Fibroblast of skin of back (primary cell): ENCODE measurements at regions not wholly inside any gene's neighbourhood (a gene's known extent, or its start where the extent isn't known, plus 50 kb on each side); places are given as distances from the start of the nearest gene placed in this dataset.

Experiments used
- DNase-seq: peaks from one replicate; pipeline ENCODE4 v3.0.0-alpha.2; 2013

DNA sequence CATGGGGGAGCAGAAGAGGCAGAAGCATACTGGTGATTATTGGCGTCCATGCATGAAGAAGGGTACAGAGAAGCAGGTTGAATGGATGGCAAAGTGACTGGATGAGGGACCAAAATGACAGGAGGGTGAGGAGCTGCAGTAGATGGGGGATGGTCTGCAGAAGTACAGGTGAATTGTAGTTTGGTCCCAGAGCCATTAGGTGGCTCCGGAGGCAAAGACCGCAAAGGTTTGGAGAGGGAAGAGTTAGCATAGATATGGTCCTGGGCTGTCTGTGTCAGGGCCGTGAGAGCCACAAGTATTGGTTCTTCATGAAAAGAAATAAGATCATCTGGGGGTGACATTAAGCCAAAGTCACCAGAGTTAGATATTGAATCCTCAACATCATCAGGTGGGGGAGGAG is 59.0 kb upstream of the ZNF726 start:
- no peak for DNase-seq

- no peak for DNase-seq
These were observed 62.7 kb upstream of the ZNF726 start for GRCh38 chr19:23851966-23852365.

DNA sequence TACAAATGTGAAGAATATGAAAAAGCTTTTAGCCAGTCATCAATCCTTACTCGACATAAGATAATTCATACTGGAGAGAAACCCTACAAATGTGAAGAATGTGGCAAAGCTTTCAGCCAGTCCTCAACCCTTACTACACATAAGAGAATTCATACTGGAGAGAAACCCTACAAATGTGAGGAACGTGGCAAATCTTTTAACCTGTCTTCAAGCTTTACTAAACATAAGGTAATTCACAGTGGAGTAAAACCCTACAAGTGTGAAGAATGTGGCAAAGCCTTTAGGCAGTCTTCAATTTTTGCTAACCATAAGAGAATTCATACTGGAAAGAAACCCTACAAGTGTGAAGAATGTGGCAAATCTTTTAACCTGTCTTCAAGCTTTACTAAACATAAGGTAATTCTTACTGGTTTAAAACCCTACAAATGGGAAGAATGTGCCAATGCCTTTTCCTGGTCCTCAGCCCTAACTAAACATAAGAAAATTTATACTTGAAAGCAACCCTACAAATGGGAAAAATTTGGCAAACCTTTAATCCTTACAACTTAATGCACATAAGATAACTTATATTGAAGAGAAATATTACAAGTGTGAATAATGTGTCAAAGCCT is 74.1 kb upstream of the ZNF681 start:
- no peak for DNase-seq

DNA sequence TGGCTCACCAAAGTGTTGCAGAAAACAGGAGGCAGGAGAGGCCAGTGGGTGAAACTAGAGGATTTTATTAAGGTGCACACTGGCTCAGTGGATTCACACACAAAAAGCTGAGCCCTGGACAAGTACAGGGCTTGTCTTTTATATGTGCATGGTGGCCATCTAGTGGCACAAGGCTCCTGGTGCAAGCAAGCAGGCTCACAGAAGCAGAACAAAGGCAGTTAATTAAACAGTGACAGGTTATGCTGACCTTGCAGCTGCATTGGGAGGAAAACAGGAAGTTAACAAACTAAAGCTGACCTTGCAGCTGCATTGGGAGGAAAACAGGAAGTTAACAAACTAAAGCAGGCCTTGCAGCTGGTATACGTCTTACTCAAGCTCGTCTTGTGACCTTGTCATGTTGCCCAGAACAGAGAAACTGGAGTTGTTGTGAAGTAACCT is 65.3 kb upstream of the ZNF681 start:
- no peak for DNase-seq

GRCh38 chr19:23822735-23823134 is 64.0 kb upstream of the ZNF681 start:
- DNase-seq, result no peak

GRCh38 chr19:23817519-23817918 is 58.8 kb upstream of the ZNF681 start:
- DNase-seq, result peak; percentile 4

- no peak for DNase-seq
These were observed 51.8 kb upstream of the ZNF681 start for GRCh38 chr19:23810496-23810895.
